ENCODE measurements at regions not wholly inside any gene's neighbourhood (a gene's known extent, or its start where the extent isn't known, plus 50 kb on each side); places are given as distances from the start of the nearest gene placed in this dataset.
"Not testable (repeated sequence)": the region's sequence is repeated elsewhere in the genome, so short reads cannot be mapped to it uniquely, and the experiment has no call there.

DNA sequence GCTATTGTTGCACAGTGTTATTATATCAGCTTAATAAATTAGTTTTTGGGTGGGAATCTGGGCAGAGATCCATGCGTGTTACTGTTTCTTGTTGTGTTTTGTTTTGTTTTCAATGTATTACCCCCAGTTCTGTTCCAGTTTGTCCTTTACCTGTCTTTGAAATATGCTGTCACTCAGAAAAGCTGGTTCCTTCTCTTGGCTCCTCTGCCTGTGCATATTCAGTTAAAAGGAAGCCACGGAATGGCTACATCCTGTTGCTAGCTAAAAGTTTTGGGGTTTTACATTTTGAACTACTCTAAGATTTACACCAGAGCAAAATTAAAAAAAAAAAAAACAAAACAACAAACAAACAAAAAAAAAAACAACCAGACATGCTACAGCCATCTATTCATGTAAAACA, 374.9 kb upstream of the RORB start:
- no peak for DNase-seq (ENCODE audit: extremely low read depth, low read depth, low spot score)

DNA sequence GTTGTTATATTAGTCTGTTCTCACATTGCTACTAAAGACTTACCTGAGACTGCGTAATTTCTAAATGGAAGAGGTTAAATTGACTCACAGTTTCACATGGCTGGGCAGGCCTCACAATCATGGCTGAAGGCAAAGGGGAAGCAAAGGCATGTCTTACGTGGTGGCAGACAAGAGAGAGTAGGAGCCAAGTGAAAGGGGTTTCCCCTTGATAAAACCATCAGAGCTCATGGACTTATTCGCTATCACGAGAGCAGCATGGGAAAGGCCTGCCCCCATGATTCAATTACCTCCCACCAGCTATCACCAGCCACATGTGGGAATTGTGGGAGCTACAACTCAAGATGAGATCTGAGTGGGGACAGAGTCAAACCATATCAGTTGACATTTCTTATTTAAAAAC, 374.5 kb upstream of the RORB start:
- no peak for DNase-seq (ENCODE audit: extremely low read depth, low read depth, low spot score)

DNA sequence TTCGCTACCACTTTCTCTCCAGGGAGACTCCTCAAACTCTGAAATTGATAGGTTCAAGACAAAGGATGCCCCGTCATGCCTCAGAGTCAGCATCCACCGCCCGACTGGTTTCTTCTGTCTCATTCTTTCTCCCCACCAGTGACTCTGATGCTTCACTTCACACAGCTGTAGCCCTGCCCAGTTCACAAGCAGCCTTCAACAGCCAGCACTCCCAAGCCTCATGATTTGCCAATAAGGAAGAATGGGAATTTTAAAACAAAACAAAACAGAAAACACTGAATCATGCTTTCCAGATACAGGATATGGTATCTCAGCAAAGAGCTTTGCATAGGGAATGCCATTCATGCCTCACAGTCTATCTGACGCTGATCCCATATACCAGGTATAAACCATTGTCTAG, 371.2 kb upstream of the RORB start:
- DNase-seq (ENCODE audit: extremely low read depth, low read depth, low spot score) = no peak

DNA sequence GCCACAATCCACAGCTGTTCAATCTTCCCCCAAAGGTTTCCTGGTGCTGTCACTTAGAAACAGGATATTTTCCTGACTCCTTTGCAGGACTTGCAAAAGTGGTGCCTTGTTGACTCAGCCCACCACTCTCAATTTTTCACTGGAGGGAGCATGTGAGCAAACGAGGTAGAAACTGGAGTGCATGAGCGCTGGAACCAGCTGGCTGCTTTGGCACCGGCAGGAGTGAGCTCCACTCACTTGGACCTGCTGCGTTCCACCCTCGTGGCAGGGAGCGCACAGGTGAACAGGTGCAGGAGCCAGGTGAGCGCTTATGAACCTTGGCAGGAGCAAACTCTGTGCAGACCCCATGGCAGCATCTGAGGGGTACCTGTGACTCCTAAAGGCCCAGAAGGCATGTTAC, 364.1 kb upstream of the RORB start:
- DNase-seq (ENCODE audit: extremely low read depth, low read depth, low spot score) = no peak

DNA sequence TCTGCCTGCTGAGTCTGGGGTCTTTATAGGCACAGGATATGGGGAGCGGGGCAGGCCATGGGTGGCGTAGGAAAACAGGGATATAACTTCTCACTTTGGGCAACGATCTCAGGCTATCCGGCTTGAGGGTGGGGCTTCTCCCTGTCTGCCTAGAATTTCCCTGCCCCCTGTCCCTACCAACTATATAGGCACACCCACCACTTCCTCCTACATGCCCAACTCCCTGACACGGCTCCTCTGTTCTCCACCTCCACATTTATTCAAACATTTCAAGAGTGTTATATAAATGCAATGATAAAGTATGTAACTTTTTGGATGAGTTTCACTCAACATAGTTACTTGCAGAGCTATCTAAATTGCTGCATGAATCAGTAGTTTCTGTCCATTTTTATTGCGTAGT, 363.2 kb upstream of the RORB start:
- DNase-seq (ENCODE audit: extremely low read depth, low read depth, low spot score) = no peak

DNA sequence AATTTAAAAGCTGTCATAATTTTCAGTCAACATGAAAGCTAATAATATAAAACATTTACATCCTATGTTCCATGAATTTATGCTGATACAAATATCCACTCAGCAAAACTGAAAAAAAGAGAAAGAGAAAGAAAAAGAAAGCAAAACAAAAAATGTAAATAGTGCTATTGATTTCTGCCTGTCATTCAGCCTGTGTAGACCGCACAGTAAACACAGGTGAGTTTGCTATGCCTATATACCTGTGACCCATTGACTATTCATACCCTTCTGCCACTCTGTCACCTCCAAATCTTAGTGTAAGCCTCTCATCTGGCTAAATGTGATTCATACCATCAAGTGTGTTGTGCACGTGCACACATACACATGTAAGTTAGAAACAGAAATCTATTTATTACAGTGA, 359.0 kb upstream of the RORB start:
- no peak for DNase-seq (ENCODE audit: extremely low read depth, low read depth, low spot score)

DNA sequence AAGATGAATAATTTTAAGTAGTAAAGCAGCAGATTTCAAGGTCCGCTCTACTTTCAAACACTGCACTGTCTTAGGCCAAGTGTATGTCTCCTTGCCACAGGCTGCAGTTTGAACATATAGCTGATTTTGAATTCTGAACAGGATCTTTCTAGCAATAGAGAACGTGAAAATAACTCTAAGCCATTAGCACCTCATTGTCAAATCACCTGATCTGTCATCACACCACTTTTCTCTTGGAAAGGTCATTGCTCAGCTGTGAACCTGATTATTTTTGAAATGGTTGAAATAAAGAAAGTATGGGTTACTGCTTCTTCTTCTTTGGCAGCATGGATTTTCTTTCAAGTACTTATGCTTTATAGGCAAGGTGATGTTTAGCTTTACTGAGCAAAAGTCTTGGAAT, 357.0 kb upstream of the RORB start:
- no peak for DNase-seq (ENCODE audit: extremely low read depth, low read depth, low spot score)

DNA sequence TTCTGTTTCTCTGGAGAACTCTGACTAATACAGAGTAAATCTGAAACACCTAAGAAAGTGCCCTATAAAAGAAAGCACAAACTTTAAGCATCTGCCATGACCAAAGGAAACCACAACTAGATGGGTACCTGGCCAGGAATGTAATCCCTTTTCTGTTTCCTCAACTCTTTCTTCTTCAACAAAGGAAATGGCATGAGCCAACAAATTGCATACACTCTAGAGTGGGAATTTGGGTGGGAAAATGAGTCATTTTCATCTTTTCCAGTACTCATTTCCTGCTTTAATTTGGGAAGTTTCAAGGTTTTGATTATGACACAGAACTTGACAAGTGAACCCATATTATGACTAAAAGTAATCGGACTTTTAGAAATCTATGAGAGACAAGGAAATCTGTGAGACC, 349.2 kb upstream of the RORB start:
- no peak for DNase-seq (ENCODE audit: extremely low read depth, low read depth, low spot score)

DNA sequence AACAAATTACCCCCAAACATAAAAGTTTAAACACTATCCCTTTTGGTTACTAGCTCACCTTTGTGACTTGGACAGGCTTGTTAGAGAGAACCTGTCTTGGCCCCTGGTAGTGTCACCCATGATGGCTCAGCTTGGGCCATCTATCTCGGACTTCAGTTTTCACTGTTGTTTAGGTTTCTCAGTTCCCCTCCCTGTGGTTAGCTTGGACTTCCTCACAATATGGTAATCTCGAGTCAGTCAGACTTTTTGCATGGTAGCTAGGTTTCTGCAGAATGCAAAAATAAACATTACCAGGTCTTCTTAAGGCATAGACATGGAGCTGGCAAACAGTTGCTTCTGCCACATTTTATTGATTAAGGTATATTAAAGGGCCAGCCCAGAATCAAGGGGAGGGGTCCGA, 324.3 kb upstream of the RORB start:
- no peak for DNase-seq (ENCODE audit: extremely low read depth, low read depth, low spot score)

DNA sequence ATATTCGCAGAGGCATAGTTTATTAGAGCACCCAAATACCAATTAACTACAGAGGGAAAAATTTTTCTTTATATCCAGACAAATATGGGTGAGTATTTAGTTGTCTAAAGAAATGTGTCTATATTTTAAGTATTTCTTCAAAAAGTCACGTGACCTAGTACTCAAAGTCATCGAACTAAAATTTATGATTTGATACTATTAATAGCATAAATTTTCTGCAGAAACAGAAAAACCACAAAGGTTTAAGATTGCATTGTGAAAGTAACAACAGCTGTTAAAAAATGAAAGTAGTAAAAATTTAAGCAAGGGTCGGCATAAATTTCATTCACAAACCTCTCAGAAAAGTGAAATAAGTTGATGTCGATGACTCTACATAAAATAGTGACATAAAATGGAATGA, 323.9 kb upstream of the RORB start:
- DNase-seq (ENCODE audit: extremely low read depth, low read depth, low spot score) = no peak

DNA sequence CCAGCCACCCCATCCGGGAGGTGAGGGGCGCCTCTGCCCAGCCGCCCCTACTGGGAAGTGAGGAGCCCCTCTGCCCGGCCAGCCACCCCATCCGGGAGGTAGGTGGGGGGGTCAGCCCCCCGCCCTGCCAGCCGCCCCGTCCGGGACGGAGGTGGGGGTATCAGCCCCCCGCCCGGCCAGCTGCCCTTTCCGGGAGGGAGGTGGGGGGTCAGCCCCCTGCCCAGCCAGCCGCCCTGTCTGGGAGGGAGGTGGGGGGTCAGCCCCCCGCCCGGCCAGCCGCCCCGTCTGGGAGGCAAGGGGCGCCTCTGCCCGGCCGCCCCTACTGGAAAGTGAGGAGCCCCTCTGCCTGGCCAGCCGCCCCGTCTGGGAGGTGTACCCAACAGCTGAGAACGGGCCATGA, 299.4 kb upstream of the RORB start:
- DNase-seq (ENCODE audit: extremely low read depth, low read depth, low spot score) = not testable (repeated sequence)

DNA sequence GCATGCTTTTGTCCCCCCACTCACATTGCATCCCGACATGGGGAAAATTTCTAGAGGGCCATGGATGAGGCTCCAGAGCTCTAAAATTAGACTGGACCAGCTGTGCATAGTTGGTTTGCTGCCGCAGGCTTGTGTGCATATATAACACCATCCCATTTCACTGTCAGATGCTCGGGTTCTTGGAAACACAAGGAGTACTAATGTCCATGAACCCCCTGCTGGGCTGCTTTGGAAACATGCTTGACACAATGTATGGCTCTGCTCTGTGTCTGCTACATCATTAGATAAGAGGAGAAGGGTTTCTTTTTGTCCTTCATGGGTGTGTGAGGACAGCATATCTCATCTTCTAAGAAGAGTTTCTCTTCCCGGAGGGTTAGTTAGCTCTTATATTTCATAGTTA, 292.1 kb upstream of the RORB start:
- no peak for DNase-seq (ENCODE audit: extremely low read depth, low read depth, low spot score)

DNA sequence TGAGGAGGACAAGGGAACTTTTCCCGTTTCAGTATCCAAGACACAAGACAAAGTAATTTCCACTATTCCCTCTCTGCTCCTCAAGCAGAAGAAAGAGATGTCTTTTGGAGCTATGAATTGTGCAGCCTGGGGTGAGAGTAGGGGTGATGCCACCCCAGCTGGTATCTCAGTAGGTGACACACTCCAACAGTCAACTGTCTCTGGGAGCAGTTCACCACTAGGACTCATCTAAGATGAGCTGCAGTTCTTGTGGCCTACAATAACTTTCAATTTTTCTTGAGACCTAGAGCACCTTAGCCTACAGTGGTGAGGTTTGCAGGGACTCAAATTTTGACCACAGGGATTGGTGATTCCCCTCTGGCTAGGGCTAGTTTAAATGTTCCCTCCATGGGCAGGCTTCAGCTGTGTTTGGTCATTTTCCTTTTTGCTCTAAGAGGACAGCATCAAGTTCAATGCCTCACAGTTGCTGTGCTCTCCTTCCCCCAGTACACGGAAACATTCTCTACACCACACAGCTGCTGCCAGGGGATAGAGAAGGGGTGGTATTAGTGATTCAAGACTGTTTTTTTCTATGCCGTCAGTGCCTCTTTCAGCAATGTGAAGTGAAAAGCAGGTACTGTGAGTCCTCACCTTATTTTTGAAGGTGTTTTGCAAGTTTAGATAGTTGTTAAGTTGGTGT, 278.6 kb upstream of the RORB start:
- DNase-seq (ENCODE audit: extremely low read depth, low read depth, low spot score) = no peak

DNA sequence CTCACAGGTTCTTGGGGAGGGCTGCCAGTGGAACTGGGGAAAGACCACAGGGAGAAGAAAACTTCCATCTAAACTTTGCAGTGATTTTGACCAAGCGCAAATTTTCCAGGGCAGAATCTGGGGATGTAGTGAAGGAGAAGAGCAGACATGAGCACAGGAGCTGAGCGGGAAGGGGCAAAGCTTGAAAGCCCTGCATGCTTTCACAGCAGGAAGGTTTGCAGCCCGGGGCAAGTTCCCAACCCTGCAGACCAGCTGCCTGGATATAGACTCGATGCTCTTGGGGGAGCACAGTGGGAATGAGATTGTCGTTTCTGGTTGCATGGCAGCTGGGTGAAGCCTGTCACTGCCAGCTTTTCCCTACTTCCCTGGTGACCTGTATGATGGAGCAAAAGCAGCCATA, 276.8 kb upstream of the RORB start:
- DNase-seq (ENCODE audit: extremely low read depth, low read depth, low spot score) = no peak

DNA sequence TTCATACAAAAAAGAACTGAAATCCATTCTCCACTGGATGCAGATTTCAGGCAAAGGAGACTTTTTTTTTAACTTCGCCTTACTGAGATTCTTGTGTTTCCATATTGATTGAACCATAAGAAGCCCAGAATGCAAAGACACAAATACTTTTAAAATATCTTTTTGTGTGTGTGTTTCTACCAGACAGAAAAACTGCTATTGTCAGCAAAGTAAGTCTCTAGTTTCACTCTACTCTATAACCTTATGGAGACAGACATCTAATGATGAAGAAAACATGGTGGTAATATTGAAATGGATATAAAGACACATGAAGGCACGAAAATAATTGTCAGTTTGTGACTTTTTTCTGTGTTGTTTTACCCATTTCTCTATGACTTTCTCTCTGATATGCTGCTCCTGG, 260.3 kb upstream of the RORB start:
- no peak for DNase-seq (ENCODE audit: extremely low read depth, low read depth, low spot score)

DNA sequence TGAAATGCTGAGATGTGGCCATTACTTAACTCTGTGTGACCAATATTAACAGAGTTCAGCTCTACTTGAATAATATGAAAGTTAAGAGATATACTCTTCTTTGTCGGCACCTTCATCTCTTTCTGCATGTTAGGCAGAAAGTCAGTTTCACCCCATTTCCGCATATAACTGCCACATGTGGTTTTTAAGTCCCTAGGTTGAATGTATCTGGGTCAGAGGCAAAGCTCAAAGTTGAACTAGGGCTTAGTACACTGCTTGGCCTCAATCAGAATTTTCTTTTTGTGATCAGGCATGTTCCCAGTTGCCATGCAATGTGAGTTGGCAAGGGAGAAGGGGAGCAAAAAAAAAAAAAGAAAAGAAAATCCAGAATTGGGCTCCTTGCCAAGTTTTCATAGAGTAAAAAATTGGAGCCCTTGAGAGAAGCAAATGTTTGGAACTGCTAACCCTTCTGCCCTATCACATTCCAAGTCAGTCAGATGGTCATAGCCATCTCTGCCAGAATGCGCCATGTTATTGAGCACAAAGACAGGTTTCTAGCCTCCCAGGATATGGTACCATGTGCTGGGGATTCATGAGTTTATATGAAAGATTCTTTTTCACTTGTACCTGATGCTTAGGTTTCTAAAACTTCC, 251.2 kb upstream of the RORB start:
- DNase-seq (ENCODE audit: extremely low read depth, low read depth, low spot score) = no peak

DNA sequence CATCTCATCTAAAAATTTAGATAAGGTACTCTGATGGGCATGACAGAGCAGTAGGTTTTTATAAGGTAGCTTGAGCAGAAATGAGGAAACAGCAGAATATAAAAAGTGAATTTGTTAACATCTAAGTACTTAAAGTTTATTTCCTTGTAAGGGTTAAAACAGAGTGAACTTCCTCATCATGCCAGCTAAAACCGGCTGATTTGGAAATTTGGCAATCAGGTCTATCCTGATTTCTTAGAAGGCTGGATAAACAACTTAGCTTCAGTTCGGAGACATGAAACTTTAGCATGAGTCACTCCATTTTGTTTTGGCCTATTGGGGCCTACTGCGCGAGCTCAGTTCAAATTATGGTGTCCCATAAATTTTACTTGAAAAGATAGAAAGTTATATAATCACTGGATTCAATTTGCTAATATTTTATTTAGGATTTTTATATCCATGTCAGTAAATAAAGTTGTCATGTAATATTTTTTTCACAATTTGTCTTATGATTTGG, 241.6 kb upstream of the RORB start:
- no peak for DNase-seq (ENCODE audit: extremely low read depth, low read depth, low spot score)

DNA sequence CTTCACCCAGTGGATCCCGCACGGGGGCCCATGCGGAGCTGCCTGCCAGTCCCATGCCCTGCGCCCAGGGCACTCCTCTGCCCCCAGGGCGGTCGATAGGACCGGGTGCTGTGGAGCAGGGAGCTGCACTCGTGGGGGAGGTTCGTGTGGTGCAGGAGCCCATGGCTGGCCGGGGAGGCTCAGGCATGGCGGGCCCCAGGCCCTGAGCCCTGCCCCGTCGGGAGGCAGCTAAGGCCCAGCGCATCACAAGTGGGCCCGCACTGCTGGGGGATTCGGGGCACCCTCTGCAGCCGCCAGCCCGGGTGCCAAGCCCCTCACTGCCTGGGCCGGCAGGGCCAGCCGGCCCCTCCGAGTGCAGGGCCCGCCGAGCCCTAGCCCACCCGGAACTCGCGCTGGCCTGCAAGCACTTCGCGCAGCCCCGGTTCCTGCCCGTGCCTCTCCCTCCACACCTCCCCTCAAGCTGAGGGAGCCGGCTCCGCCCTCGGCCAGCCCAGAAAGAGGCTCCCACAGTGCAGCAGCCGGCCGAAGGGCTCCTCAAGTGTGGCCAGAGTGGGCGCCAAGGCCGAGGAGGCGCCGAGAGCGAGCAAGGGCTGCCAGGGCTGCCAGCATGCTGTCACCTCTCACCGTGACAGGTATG, 221.1 kb upstream of the RORB start:
- no peak for DNase-seq (ENCODE audit: extremely low read depth, low read depth, low spot score)

DNA sequence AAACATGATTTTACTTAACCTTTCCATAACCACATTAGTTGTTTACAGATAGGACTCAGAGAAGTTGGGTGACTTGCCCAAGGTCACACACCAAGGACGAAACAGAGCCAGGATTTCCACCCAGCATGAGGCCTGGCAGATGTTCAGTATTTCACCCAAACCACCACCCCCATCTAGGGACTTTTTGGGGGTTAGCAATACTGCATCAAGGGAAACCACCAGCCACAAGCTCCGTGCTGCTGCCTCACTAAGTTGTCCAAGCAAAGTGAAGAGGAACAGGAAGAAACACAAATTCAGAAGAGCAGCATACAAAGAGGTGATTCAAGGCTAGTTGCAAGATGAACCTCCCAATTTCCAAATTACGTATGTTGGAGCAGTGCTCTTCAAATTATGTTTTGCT, 219.6 kb upstream of the RORB start:
- DNase-seq (ENCODE audit: extremely low read depth, low read depth, low spot score) = no peak

DNA sequence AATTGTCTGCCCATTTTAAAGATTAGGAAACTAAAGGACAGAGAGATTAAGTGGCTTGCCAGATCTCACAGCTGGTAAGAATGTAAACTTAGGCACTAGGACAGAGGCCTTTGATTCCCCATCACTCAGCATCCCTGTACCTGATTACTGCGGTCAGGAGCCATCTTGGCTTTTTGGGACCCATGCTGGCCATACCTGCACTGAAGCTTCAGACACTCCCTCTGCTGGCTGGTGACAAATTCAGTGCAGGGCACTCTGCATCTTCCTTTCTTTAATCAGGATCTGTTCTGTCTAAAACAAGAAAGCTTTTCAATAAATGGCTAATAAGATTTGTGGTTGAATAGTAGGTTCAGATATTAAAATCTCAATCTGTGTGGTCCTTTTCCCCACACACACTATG, 215.5 kb upstream of the RORB start:
- no peak for DNase-seq (ENCODE audit: extremely low read depth, low read depth, low spot score)

DNA sequence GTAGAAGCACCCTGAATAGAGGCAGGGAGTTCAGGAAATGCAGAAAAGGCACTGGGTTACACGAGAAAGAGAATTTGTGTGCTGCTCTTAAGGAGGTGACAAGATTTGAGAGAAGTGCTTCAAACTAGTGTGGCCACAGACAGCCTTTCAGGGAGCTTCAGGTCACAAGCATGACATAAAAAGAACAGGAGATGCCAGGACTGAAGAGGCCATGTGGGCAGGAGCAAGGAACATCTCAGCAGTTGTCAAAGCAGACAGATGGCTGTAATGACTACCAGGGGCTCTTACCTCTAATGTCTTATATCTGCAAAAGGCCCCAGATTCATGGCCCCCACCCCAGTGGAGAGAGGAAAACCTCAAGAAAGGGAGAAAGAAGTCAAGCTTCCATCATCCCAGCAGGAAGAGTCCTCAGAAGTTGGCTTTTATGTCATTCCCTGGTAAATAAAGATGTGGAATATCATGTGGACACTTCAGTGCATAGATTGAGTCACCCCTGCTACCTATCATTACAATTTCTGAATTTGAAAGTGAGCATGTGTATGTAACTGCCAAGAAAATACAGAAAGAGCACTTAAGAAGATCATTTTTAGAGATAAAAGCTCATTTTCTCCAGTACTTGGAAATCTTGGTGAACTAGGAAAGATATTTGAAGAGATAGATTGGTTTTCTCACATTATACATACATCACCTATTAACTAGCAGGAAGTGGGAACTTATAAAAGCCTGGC, 214.4 kb upstream of the RORB start:
- no peak for DNase-seq (ENCODE audit: extremely low read depth, low read depth, low spot score)

Data from glomerular endothelial cell (primary cell).